Coronary artery (tissue), 2 donors: ENCODE measurements at regions not wholly inside any gene's neighbourhood (a gene's known extent, or its start where the extent isn't known, plus 50 kb on each side); places are given as distances from the start of the nearest gene placed in this dataset.

Experiments
- DNase-seq: peaks from one replicate; pipeline ENCODE4 v3.0.0-alpha.2; 2017; ENCODE audit warnings: low spot score
- H3K27ac ChIP-seq, 2 donors: fragments of 200-600 bp; sonication (generic); one replicate each; pipeline ENCODE4 v1.5.1; 2016 to 2019
- H3K4me3 ChIP-seq: fragments of 200-600 bp; sonication (generic); 2 replicates; pipeline ENCODE4 v1.5.1; 2016; ENCODE audit warnings: mild to moderate bottlenecking, moderate library complexity
- TF ChIP-seq, protein P1 (sequence below): fragments of 200-600 bp; sonication (generic); IDR thresholded peaks from one replicate; pipeline ENCODE4 v1.5.1; 2019; ENCODE audit warnings: antibody characterized with exemption

GRCh38 chr2:239891698-239892097 lies 133.4 kb downstream of the NDUFA10 start:
- H3K4me3 ChIP-seq: no peak overlapping the region
- no peak overlapping the region for H3K27ac ChIP-seq
- TF ChIP-seq, protein P1, sequence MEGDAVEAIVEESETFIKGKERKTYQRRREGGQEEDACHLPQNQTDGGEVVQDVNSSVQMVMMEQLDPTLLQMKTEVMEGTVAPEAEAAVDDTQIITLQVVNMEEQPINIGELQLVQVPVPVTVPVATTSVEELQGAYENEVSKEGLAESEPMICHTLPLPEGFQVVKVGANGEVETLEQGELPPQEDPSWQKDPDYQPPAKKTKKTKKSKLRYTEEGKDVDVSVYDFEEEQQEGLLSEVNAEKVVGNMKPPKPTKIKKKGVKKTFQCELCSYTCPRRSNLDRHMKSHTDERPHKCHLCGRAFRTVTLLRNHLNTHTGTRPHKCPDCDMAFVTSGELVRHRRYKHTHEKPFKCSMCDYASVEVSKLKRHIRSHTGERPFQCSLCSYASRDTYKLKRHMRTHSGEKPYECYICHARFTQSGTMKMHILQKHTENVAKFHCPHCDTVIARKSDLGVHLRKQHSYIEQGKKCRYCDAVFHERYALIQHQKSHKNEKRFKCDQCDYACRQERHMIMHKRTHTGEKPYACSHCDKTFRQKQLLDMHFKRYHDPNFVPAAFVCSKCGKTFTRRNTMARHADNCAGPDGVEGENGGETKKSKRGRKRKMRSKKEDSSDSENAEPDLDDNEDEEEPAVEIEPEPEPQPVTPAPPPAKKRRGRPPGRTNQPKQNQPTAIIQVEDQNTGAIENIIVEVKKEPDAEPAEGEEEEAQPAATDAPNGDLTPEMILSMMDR: no peak
- no peak for DNase-seq

GRCh38 chr2:239890206-239890746 lies 134.9 kb downstream of the NDUFA10 start:
- TF ChIP-seq, protein P1: no peak
- peak; percentile 19 for DNase-seq

GRCh38 chr2:239889641-239890121 lies 135.5 kb downstream of the NDUFA10 start:
- Histone ChIP-seq H3K27ac (no peak overlapping the region), H3K4me3 (no peak overlapping the region)
- TF ChIP-seq, protein P1: no peak
- peak; percentile 46 for DNase-seq

More at GRCh38 chr2:239890206-239890746, 134.9 kb downstream of the NDUFA10 start:
- Histone ChIP-seq H3K4me3 (no peak overlapping the region), H3K27ac (no peak overlapping the region)

DNA sequence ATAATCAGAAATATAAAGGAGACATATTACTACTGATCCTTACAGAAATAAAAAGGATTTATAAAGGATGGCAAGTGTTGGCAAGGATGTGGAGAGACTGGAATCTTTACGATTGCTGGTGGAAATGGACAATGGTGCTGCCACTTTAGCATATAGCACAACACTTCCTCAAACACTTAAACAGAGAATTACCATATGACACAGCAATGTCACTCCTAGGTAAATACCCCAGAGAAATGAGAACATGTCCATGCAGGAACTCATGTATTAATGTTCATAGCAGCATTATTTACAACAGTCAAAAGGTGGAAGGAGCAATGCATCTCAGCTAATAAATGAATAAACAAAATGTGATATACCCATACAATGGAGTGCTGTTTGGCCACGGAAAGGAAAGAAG lies 137.5 kb downstream of the NDUFA10 start:
- no peak for DNase-seq
- TF ChIP-seq, protein P1: no peak
- Histone ChIP-seq H3K4me3 (no peak overlapping the region), H3K27ac (no peak overlapping the region)

DNA sequence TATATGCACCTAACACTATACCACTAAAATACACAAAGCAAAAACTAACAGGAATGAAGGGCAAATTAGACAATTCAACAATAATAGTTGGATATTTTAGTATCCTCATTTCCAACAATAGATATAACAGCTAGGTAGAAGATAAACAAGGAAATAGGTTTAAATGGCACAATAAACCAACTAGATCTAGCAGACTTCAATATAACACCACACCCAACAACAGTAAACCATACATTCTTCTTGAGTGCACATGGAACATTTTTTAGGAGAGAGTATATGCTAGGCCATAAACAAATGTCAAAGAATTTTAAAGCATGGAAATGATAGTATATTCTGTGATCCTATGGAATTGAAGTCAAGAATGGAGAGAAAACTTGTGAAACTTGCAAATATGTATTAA lies 138.4 kb downstream of the NDUFA10 start:
- H3K27ac ChIP-seq: no peak overlapping the region
- TF ChIP-seq, protein P1: no peak
- H3K4me3 ChIP-seq: no peak overlapping the region
- no peak for DNase-seq

GRCh38 chr2:239884875-239885274 lies 140.3 kb downstream of the NDUFA10 start:
- Histone ChIP-seq H3K4me3 (no peak overlapping the region), H3K27ac (no peak overlapping the region)
- DNase-seq: no peak
- TF ChIP-seq, protein P1: no peak

- no peak overlapping the region for H3K27ac ChIP-seq
- H3K4me3 ChIP-seq: no peak overlapping the region
- peak; percentile 49 for DNase-seq
- TF ChIP-seq, protein P1: no peak
These were observed 141.1 kb downstream of the NDUFA10 start for GRCh38 chr2:239884051-239884405.
